T-helper 2 cell treated with Interferon-gamma antibody and Interleukin-4, amounts not matched to agents 100 ng/mL and 5 ng/mL, for 36 hours (primary cell): ENCODE measurements at regions not wholly inside any gene's neighbourhood (a gene's known extent, or its start where the extent isn't known, plus 50 kb on each side); places are given as distances from the start of the nearest gene placed in this dataset.
"Not testable (repeated sequence)": the region's sequence is repeated elsewhere in the genome, so short reads cannot be mapped to it uniquely, and the experiment has no call there.

Experiments
- intact Hi-C: fragments of 100-400 bp; cut with micrococcal nuclease; formaldehyde crosslinking; loops from one replicate; pipeline ENCODE4 v1.15.1; 2023

- intact Hi-C loops: no loop called here
These were observed 593.3 kb downstream of the CCSER2 start for GRCh38 chr10:84921701-84922100.

DNA sequence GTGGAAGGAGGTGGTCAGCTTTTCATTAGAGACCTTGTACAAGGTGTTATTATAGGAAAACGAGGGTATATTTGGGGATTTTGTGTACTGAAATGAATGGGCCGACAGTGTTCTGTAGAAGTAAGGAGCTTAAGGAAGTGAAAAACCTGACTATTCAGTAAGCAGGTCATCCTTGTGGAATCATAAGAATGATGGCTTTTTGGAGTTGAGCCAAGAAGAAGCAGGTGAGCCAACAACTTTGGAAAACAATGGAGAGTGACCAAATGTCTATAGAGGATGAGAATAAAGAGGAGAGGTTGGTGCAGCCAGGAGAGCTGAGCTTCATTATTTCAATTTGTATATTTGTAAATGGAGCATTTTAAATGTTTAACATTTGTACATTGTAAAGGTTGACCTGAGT, 595.7 kb downstream of the CCSER2 start:
- intact Hi-C loops: no loop called here

- intact Hi-C loops: no loop called here
These were observed 597.1 kb downstream of the CCSER2 start for GRCh38 chr10:84925495-84925894.

GRCh38 chr10:84933402-84933801, 605.0 kb downstream of the CCSER2 start:
- intact Hi-C loops: no loop called here

DNA sequence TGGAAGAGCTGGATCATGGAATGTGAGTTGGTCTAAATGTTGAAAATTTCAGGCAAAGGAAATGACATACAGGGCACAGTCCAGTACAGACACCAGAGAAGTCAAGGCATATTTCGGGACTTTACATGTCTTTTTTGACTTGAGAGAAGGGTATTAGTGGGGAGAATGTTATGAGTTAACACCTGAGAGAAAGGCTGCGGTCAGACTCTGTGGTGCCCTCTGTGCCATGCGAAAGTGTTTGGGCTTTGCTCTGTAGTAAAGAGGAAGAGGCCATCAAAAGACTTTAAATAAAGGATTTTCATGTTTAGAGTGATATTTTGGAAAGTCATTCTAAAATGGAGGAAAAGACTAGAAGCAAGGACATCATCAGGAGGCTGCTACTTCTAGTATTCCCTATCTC, 607.4 kb downstream of the CCSER2 start:
- intact Hi-C loops: no loop called here

GRCh38 chr10:84938117-84938905, 609.9 kb downstream of the CCSER2 start:
- intact Hi-C loops: no loop called here

DNA sequence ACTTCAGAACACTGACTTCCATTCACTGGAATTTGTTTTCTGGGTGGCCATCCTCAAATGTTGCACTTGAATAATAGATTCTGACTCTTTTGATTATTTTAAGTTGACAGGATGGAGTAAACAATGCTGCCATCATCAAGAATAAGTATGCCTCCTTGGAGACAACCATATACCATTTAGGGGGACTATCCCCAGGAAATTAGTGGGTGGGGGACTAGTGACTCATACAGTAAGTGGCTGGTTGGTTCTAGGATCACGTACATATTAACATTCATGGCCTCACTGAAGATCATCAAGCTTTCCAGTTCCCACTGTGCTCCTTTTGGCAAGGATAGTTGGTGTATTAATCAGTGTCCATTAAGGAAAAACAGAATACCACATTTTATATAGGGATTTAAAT, 615.2 kb downstream of the CCSER2 start:
- intact Hi-C loops: no loop called here

DNA sequence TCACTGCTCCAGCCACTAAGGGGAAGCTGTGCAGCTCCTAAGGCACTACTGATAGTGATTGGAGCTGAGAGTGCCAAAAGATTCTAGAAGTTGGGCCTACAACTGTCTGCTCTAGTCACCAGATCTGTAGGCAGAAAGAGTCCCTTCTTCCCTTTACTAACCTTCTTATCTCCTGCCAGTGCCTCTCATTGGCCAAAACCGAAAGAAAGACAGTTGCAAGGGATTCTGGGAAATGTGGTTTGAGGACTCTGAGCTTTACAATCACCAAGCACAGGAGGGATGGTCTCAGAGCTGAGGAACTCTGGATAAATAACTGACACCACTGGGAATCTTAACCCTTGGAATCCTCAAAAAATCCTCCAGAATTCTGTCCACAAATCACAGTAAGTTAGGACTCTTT, 615.8 kb downstream of the CCSER2 start:
- intact Hi-C loops: no loop called here

GRCh38 chr10:84945791-84946190, 617.4 kb downstream of the CCSER2 start:
- intact Hi-C loops: no loop called here

- intact Hi-C loops: no loop called here
These were observed 618.5 kb downstream of the CCSER2 start for GRCh38 chr10:84946904-84947303.

DNA sequence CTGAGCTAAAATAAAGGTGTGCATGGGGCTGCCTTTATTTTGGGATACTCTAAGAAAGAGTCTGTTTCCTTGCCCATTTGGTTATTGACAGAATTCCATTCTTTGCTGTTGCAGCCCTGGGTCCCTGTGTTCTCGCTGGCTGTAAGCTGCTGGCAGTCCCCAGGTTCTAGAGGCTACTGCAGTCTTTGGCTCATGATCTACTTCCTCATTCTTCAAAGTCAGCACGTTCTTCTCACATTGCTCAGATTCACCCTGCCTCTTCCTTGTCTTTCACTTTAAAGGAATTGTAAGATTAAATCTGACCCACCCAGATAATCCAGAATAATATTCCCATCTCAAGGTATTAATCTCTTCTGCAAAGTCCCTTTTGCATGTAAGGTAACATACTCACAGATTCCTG, 620.3 kb downstream of the CCSER2 start:
- intact Hi-C loops: no loop called here

GRCh38 chr10:84951616-84952015, 623.2 kb downstream of the CCSER2 start:
- intact Hi-C loops: no loop called here

GRCh38 chr10:84957427-84957826, 629.0 kb downstream of the CCSER2 start:
- intact Hi-C loops: no loop called here

DNA sequence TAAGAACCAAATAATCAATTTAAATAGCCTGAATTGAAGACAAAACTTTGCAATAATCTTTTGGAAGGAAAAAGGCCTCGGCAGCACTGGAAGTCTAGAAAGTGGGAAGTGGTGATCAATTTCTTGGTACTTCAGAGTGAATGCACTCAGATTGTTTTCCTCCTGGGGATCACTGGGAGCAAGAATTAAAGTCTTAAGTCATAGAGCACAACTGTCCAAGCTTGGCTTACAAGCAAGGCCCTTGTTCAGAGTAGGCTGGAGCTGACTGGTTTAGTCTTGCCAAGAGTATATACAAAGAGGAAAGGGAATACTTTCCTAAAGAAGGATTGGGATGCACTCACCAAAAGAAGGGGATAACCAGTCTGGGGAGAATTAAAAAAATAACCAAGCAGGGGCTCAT, 637.1 kb downstream of the CCSER2 start:
- intact Hi-C loops: no loop called here

- intact Hi-C loops: no loop called here
These were observed 638.5 kb downstream of the CCSER2 start for GRCh38 chr10:84966708-84967441.

- intact Hi-C loops: not testable (repeated sequence)
These were observed 640.9 kb downstream of the CCSER2 start for GRCh38 chr10:84969297-84969696.

- intact Hi-C loops: no loop called here
These were observed 658.6 kb downstream of the CCSER2 start for GRCh38 chr10:84987039-84987438.

- intact Hi-C loops: no loop called here
These were observed 659.6 kb downstream of the CCSER2 start for GRCh38 chr10:84988011-84988410.

GRCh38 chr10:84990713-84991112, 662.3 kb downstream of the CCSER2 start:
- intact Hi-C loops: no loop called here

DNA sequence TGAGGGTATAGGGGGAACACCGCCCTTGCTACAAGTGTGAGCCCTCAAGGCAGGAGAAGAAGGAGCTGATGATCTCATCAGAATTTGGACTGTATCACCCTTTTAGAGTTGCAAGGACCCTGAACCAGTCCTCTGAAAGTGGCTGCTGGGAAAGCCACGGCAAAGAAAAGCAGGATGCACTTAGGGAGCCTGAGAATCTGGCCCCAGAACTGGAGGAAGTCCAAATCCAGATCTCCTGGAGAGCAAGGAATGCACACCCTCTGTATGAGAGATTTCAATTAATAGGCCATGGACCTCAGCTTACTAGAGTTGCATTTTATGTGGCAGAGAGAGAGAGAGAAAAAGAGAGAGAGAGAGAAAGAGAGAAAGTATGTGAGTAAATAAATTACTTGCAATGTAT, 662.9 kb downstream of the CCSER2 start:
- intact Hi-C loops: no loop called here

GRCh38 chr10:84993251-84994035, 665.1 kb downstream of the CCSER2 start:
- intact Hi-C loops: no loop called here

DNA sequence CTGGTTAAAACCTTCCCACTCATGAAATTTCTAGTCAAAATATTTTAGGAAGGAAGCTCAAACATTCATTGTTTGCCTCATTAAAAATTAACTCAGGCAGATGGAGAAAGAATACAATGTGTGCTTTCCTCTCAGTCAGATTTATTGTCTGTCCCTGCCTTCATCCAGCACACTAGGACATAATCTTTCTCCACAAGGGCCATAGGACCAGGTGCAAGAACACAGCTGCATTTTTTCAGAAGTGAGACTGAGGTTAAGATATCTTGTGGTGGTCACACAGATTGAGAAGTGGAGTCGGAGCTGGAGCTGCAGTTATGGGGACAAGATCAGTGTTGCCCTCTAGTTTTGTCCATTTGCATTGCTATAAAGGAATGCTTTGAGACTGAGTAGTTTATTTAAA, 666.3 kb downstream of the CCSER2 start:
- intact Hi-C loops: no loop called here
